Gastroesophageal sphincter (tissue), 4 donors: ENCODE measurements at regions not wholly inside any gene's neighbourhood (a gene's known extent, or its start where the extent isn't known, plus 50 kb on each side); places are given as distances from the start of the nearest gene placed in this dataset.

Experiments used
- ATAC-seq: fragments of 150-250 bp; one replicate; pipeline ENCODE4 v1.9.1; 2016; ENCODE audit warnings: mild to moderate bottlenecking, moderate library complexity
- H3K27ac ChIP-seq, 4 donors: fragments of 200-600 bp; sonication (generic) in 3 of 4; 1 replicate in 3 of 4; 2 replicates in 1 of 4; pipeline ENCODE4 v1.5.1; 2016 to 2019
- H3K27me3 ChIP-seq: fragments of 200-600 bp; sonication (generic); one replicate; pipeline ENCODE4 v1.5.1; 2019
- H3K36me3 ChIP-seq, 2 donors: fragments of 200-600 bp; sonication (generic); one replicate each; pipeline ENCODE4 v1.5.1; 2019; ENCODE audit warnings: control low read depth in 1 of 2
- H3K4me1 ChIP-seq, 3 donors: fragments of 200-600 bp; sonication (generic); 1 replicate in 2 of 3; 2 replicates in 1 of 3; pipeline ENCODE4 v1.5.1; 2016 to 2019; ENCODE audit warnings: control low read depth in 2 of 3
- H3K4me3 ChIP-seq, 2 donors: fragments of 200-600 bp; sonication (generic); one replicate each; pipeline ENCODE4 v1.5.1; 2019; ENCODE audit warnings: mild to moderate bottlenecking in 1 of 2, moderate library complexity in 1 of 2
- H3K9me3 ChIP-seq, 3 donors: fragments of 200-600 bp; sonication (generic); one replicate each; pipeline ENCODE4 v1.5.1; 2017 to 2019; ENCODE audit warnings: control low read depth in 2 of 3
- CTCF ChIP-seq, 4 experiments: fragments of 200-600 bp in 2 of 4; fragments of 450-650 bp in 2 of 4; sonication (generic) in 1 of 4; IDR thresholded peaks; one replicate each; pipeline ENCODE4 v1.5.1; 2017 to 2019; ENCODE audit warnings: antibody characterized with exemption in 4 of 4, mild to moderate bottlenecking in 2 of 4, moderate library complexity in 2 of 4
- EP300 ChIP-seq: sonication (generic); formaldehyde crosslinking; IDR thresholded peaks from one replicate; pipeline ENCODE4 v1.6.1; 2017; ENCODE audit warnings: antibody characterized with exemption, mild to moderate bottlenecking
- POLR2A ChIP-seq, 2 donors: fragments of 450-650 bp; IDR thresholded peaks; one replicate each; pipeline ENCODE4 v1.6.1; 2017; ENCODE audit warnings: antibody characterized with exemption in 2 of 2, mild to moderate bottlenecking in 2 of 2, moderate library complexity in 1 of 2
- POLR2AphosphoS5 ChIP-seq: sonication (generic); formaldehyde crosslinking; IDR thresholded peaks from one replicate; pipeline ENCODE4 v1.6.1; 2017; ENCODE audit warnings: antibody characterized with exemption
- WGBS, 2 donors: methylation state at CpG; one replicate each; pipeline ENCODE4 v1.1.5; 2018; ENCODE audit warnings: low coverage in 1 of 2; 5-methylcytosine and 5-hydroxymethylcytosine counted together

GRCh38 chr7:115721293-115722217 lies 309.0 kb downstream of the TFEC start:
- no peaks in the 10 kb centered on the region for H3K36me3 ChIP-seq
- no peak overlapping the region for H3K27ac ChIP-seq
- H3K27me3 ChIP-seq: no peaks in the 10 kb centered on the region
- no peaks in the 10 kb centered on the region for H3K9me3 ChIP-seq
- ATAC-seq: no peak
- WGBS, 2 donors: 79 to 89% methylated on average over 5 of the region's 5 CpGs
- TF ChIP-seq POLR2A (IDR thresholded peaks at IDR 0.05) (no peak), CTCF (IDR thresholded peaks at IDR 0.05) (no peak), POLR2AphosphoS5 (no peak), EP300 (no peak)
- H3K4me3 ChIP-seq: no peak overlapping the region
- H3K4me1 ChIP-seq: no peaks in the 10 kb centered on the region

GRCh38 chr7:115719963-115720362 lies 310.6 kb downstream of the TFEC start:
- ATAC-seq: no peak
- Histone ChIP-seq H3K4me3 (no peak overlapping the region), H3K9me3 (no peaks in the 10 kb centered on the region), H3K4me1 (no peaks in the 10 kb centered on the region), H3K36me3 (no peaks in the 10 kb centered on the region), H3K27ac (no peak overlapping the region), H3K27me3 (no peaks in the 10 kb centered on the region)
- 62 to 82% methylated on average over 2 to 5 of the region's 5 CpGs for WGBS, 2 donors
- TF ChIP-seq POLR2A (IDR thresholded peaks at IDR 0.05): no peak
- no peak for TF ChIP-seq CTCF (IDR thresholded peaks at IDR 0.05)
- no peak for TF ChIP-seq POLR2AphosphoS5
- TF ChIP-seq EP300: no peak

GRCh38 chr7:115709664-115710063 lies 320.9 kb downstream of the TFEC start:
- 93 to 98% methylated on average over 5 to 6 of the region's 6 CpGs for WGBS, 2 donors
- TF ChIP-seq EP300 (no peak), CTCF (IDR thresholded peaks at IDR 0.05) (no peak), POLR2A (IDR thresholded peaks at IDR 0.05) (no peak), POLR2AphosphoS5 (no peak)
- H3K4me3 ChIP-seq: no peak overlapping the region
- no peaks in the 10 kb centered on the region for H3K36me3 ChIP-seq
- H3K4me1 ChIP-seq: no peaks in the 10 kb centered on the region
- H3K27ac ChIP-seq: no peak overlapping the region
- no peaks in the 10 kb centered on the region for H3K27me3 ChIP-seq
- no peak for ATAC-seq
- H3K9me3 ChIP-seq: no peaks in the 10 kb centered on the region

GRCh38 chr7:115708013-115708341 lies 322.6 kb downstream of the TFEC start:
- WGBS, 2 donors: 83 to 90% methylated on average over 4 of the region's 4 CpGs
- no peaks in the 10 kb centered on the region for H3K4me1 ChIP-seq
- H3K9me3 ChIP-seq: no peaks in the 10 kb centered on the region
- no peaks in the 10 kb centered on the region for H3K36me3 ChIP-seq
- TF ChIP-seq CTCF (IDR thresholded peaks at IDR 0.05) (no peak), POLR2AphosphoS5 (no peak), POLR2A (IDR thresholded peaks at IDR 0.05) (no peak), EP300 (no peak)
- ATAC-seq: no peak
- no peak overlapping the region for H3K4me3 ChIP-seq
- H3K27ac ChIP-seq: no peak overlapping the region
- no peaks in the 10 kb centered on the region for H3K27me3 ChIP-seq

- Histone ChIP-seq H3K4me1 (no peaks in the 10 kb centered on the region), H3K27ac (no peak overlapping the region), H3K36me3 (no peaks in the 10 kb centered on the region), H3K4me3 (no peak overlapping the region), H3K27me3 (no peaks in the 10 kb centered on the region), H3K9me3 (no peaks in the 10 kb centered on the region)
- ATAC-seq: no peak
- 74 to 75% methylated on average over 10 to 12 of the region's 12 CpGs for WGBS, 2 donors
- TF ChIP-seq CTCF (IDR thresholded peaks at IDR 0.05): peak in 1 of 4 experiments; percentile 30
- TF ChIP-seq POLR2A (IDR thresholded peaks at IDR 0.05): no peak
Observed at GRCh38 chr7:115707258-115708012, 323.1 kb downstream of the TFEC start.
